SU-DHL-6 (cell line): ENCODE measurements at regions not wholly inside any gene's neighbourhood (a gene's known extent, or its start where the extent isn't known, plus 50 kb on each side); places are given as distances from the start of the nearest gene placed in this dataset.

Experiments
- H2AFZ ChIP-seq: fragments of 200-600 bp; sonication (generic); 2 replicates; pipeline ENCODE4 v1.6.1; 2014; ENCODE audit warnings: low read depth, mild to moderate bottlenecking, moderate library complexity, mixed read lengths, antibody characterized with exemption, low read length; ENCODE audit not compliant: severe bottlenecking
- H3F3A ChIP-seq: fragments of 200-600 bp; shearing (Covaris generic); 2 replicates; pipeline ENCODE4 v1.6.0; 2016; ENCODE audit warnings: antibody characterized with exemption, mild to moderate bottlenecking; ENCODE audit not compliant: insufficient read depth
- H3K27ac ChIP-seq: fragments of 200-600 bp; sonication (generic); 2 replicates; pipeline ENCODE4 v1.5.1; 2016; ENCODE audit warnings: low read depth, mild to moderate bottlenecking, low read length, moderate library complexity, mixed read lengths
- H3K27me3 ChIP-seq: fragments of 200-600 bp; sonication (generic), shearing (Covaris generic); 2 replicates; pipeline ENCODE4 v1.6.0; 2014; ENCODE audit warnings: mild to moderate bottlenecking, low read length
- H3K36me3 ChIP-seq: fragments of 200-600 bp; sonication (generic); 2 replicates; pipeline ENCODE4 v1.6.1; 2014; ENCODE audit warnings: mild to moderate bottlenecking, low read length, mixed read lengths
- H3K4me2 ChIP-seq: fragments of 300-600, 200-600 bp; shearing (Covaris generic), sonication (generic); 2 replicates; pipeline ENCODE4 v1.6.0; 2014; ENCODE audit warnings: low read length, low read depth, mild to moderate bottlenecking; ENCODE audit not compliant: poor library complexity, severe bottlenecking
- H3K4me3 ChIP-seq: fragments of 200-600 bp; sonication (generic); 2 replicates; pipeline ENCODE4 v1.5.1; 2014; ENCODE audit warnings: antibody characterized with exemption, low read length, mild to moderate bottlenecking, mixed read lengths; ENCODE audit not compliant: insufficient read depth, poor library complexity, severe bottlenecking
- H3K79me2 ChIP-seq: fragments of 200-600 bp; sonication (generic); 2 replicates; pipeline ENCODE4 v1.6.1; 2014; ENCODE audit warnings: mild to moderate bottlenecking, low read length, moderate library complexity; ENCODE audit not compliant: insufficient read depth
- H3K9ac ChIP-seq: fragments of 200-600 bp; sonication (generic); 2 replicates; pipeline ENCODE4 v1.7.0; 2014; ENCODE audit warnings: mild to moderate bottlenecking, low read length
- H3K9me2 ChIP-seq: fragments of 200-600 bp; sonication (generic); replicated peaks from 2 replicates; pipeline ENCODE4 v1.6.1; 2014; ENCODE audit warnings: low read length; ENCODE audit not compliant: insufficient read depth
- H3K9me3 ChIP-seq: fragments of 200-600 bp; sonication (generic); 2 replicates; pipeline ENCODE4 v1.6.1; 2014; ENCODE audit warnings: low read length, mixed read lengths; ENCODE audit not compliant: insufficient read depth
- H4K20me1 ChIP-seq: fragments of 200-600 bp; sonication (generic); 2 replicates; pipeline ENCODE4 v1.6.1; 2014; ENCODE audit warnings: low read depth, mild to moderate bottlenecking, antibody characterized with exemption, low read length, moderate library complexity, mixed read lengths
- EZH2phosphoT487 ChIP-seq: fragments of 200-600 bp; sonication (generic), shearing (Covaris generic); conservative IDR thresholded peaks from 2 replicates; pipeline ENCODE4 v1.6.1; 2018; ENCODE audit warnings: mild to moderate bottlenecking, antibody characterized with exemption, low read length, moderate library complexity, mixed read lengths
- TF ChIP-seq, protein P1 (sequence below): fragments of 200-600 bp; sonication (generic); IDR thresholded peaks from one replicate; pipeline ENCODE4 v1.5.1; 2017; ENCODE audit warnings: antibody characterized with exemption, mild to moderate bottlenecking, low read length, moderate library complexity; ENCODE audit not compliant: insufficient read depth, poor library complexity, severe bottlenecking

GRCh38 chr5:30626557-30626956 is 566.9 kb upstream of the CDH6 start:
- Histone ChIP-seq H3K27me3 (no peaks in the 10 kb centered on the region), H3K36me3 (no peaks in the 10 kb centered on the region), H3F3A (no peaks in the 10 kb centered on the region), H3K79me2 (no peaks in the 10 kb centered on the region), H2AFZ (no peak overlapping the region), H4K20me1 (no peaks in the 10 kb centered on the region), H3K27ac (no peak overlapping the region), H3K4me2 (no peak overlapping the region), H3K9me2 (no peaks in the 10 kb centered on the region), H3K4me3 (no peak overlapping the region), H3K9me3 (no peaks in the 10 kb centered on the region), H3K9ac (no peak overlapping the region)
- TF ChIP-seq, protein P1, sequence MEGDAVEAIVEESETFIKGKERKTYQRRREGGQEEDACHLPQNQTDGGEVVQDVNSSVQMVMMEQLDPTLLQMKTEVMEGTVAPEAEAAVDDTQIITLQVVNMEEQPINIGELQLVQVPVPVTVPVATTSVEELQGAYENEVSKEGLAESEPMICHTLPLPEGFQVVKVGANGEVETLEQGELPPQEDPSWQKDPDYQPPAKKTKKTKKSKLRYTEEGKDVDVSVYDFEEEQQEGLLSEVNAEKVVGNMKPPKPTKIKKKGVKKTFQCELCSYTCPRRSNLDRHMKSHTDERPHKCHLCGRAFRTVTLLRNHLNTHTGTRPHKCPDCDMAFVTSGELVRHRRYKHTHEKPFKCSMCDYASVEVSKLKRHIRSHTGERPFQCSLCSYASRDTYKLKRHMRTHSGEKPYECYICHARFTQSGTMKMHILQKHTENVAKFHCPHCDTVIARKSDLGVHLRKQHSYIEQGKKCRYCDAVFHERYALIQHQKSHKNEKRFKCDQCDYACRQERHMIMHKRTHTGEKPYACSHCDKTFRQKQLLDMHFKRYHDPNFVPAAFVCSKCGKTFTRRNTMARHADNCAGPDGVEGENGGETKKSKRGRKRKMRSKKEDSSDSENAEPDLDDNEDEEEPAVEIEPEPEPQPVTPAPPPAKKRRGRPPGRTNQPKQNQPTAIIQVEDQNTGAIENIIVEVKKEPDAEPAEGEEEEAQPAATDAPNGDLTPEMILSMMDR = no peak
- no peak for TF ChIP-seq EZH2phosphoT487

DNA sequence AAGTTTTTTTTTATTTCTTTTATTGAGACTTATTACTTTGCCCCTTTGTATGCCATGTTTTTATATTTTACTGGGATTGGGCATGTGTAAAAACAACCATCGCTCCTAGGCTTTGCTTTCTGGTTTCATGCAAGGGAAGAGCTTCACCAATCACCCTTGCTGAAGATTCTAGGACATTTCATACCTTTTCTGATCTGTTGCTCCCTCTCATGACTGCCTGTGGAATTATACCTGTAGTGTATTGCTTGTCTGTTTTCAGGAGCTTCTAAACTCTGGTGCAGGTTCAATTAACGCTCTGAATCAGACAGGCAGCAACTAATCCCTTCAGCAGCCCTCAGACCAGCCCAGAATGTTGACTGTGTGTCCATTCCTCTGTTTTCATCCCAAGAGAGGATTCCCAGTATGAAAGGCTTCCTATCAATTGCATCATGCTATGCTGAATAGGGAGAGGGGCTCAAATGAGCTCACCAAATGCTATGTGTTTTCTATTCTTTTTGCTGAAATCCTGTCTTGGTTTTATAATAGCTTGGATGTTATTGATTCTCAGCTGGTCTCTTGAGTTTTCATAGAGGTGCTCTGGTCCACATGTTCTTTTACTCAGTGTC is 572.9 kb upstream of the CDH6 start:
- Histone ChIP-seq H3K27ac (no peak overlapping the region), H3K36me3 (no peaks in the 10 kb centered on the region), H3F3A (no peaks in the 10 kb centered on the region), H3K79me2 (no peaks in the 10 kb centered on the region), H3K27me3 (no peaks in the 10 kb centered on the region), H3K4me3 (no peak overlapping the region), H3K9me2 (no peaks in the 10 kb centered on the region), H4K20me1 (no peaks in the 10 kb centered on the region), H3K9me3 (no peaks in the 10 kb centered on the region), H3K4me2 (no peak overlapping the region), H2AFZ (no peak overlapping the region), H3K9ac (no peak overlapping the region)
- TF ChIP-seq, protein P1 = no peak
- TF ChIP-seq EZH2phosphoT487 = no peak

- H3K9ac ChIP-seq = no peak overlapping the region
- H3K9me3 ChIP-seq = no peaks in the 10 kb centered on the region
- H3K27me3 ChIP-seq = no peaks in the 10 kb centered on the region
- no peak overlapping the region for H3K4me3 ChIP-seq
- no peak overlapping the region for H2AFZ ChIP-seq
- no peaks in the 10 kb centered on the region for H4K20me1 ChIP-seq
- H3K9me2 ChIP-seq = no peaks in the 10 kb centered on the region
- no peaks in the 10 kb centered on the region for H3K79me2 ChIP-seq
- H3K36me3 ChIP-seq = no peaks in the 10 kb centered on the region
- no peak overlapping the region for H3K27ac ChIP-seq
- TF ChIP-seq, protein P1 = no peak
- no peak for TF ChIP-seq EZH2phosphoT487
- no peaks in the 10 kb centered on the region for H3F3A ChIP-seq
- H3K4me2 ChIP-seq = no peak overlapping the region
These were observed 585.0 kb upstream of the CDH6 start for GRCh38 chr5:30608501-30608900.
